ENCODE measurements at regions not wholly inside any gene's neighbourhood (a gene's known extent, or its start where the extent isn't known, plus 50 kb on each side); places are given as distances from the start of the nearest gene placed in this dataset.

DNA sequence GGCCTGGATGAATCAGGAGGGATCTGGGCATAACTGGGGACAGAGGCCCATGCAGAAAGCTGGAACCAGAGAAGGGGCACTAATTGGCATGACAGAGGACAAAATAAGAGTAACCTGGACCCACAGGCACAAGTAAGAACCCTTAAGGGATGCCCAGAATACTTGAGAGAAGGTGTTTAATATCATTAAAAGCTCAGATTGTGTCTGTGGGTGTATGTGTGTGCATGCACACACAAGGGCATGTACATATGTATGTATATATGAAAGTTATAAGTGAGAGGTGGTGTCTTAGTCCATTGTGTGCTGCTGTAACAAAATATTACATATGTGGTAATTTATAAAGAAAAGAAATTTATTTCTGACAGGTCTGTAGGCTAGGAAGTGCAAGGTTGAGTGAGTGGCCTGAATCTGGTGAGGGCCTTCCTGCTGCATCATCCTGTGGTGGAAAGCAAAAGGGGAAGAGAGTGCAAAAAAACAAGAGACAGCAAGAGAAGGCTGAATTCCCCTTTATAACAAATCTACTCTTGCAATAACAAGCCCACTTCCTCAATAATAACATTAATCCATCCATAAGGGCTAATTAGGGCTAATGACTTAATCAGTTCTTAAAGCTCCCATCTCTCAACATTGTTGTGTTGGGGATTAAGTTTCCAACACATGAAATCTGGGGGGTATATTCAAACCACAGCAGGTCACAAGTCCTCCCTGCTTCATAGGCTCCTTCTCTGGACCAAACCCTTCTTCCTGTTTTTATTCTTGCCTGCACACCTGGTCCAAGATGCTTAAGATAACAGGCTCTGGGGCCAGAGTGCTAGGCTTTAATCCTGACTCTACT lies 68.3 kb upstream of the POU2AF2 start:
- no peak for TF ChIP-seq JUN (CRISPR knock-in tag; IDR thresholded peaks at IDR 0.05)
- TF ChIP-seq, protein P1, sequence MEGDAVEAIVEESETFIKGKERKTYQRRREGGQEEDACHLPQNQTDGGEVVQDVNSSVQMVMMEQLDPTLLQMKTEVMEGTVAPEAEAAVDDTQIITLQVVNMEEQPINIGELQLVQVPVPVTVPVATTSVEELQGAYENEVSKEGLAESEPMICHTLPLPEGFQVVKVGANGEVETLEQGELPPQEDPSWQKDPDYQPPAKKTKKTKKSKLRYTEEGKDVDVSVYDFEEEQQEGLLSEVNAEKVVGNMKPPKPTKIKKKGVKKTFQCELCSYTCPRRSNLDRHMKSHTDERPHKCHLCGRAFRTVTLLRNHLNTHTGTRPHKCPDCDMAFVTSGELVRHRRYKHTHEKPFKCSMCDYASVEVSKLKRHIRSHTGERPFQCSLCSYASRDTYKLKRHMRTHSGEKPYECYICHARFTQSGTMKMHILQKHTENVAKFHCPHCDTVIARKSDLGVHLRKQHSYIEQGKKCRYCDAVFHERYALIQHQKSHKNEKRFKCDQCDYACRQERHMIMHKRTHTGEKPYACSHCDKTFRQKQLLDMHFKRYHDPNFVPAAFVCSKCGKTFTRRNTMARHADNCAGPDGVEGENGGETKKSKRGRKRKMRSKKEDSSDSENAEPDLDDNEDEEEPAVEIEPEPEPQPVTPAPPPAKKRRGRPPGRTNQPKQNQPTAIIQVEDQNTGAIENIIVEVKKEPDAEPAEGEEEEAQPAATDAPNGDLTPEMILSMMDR (IDR thresholded peaks at IDR 0.05), result no peak
